HCT116 (cell line): ENCODE measurements at regions not wholly inside any gene's neighbourhood (a gene's known extent, or its start where the extent isn't known, plus 50 kb on each side); places are given as distances from the start of the nearest gene placed in this dataset.

Experiments used
- ATAC-seq: fragments of 200-7000 bp; cut with Tn5 transposase; 2 replicates; pipeline ENCODE4 v1.9.1; 2020; ENCODE audit warnings: mild to moderate bottlenecking, moderate library complexity
- BruUV-seq: library from RNA; stranded (reverse); fragments of 400-500 nt; replicated peaks from 2 replicates; lab custom pipeline; 2021; lab: Mats Ljungman, UMichigan
- CTCF ChIA-PET: fragments of 300-600 bp; sonication (Branson Sonifier 250); formaldehyde crosslinking; loops from one replicate; lab custom pipeline; 2021; ENCODE audit warnings: antibody characterized with exemption; lab: Charles Lee
- POLR2A ChIA-PET: fragments of 300-600, 350-600 bp; sonication (Branson Sonifier 250); formaldehyde crosslinking; loops from one replicate; lab custom pipeline; 2021; ENCODE audit warnings: antibody characterized with exemption; lab: Charles Lee
- RAD21 ChIA-PET, 2 experiments: fragments of 300-600 bp; sonication (Branson Sonifier 250); formaldehyde crosslinking; loops; one replicate each; lab custom pipeline; 2023; ENCODE audit warnings: low total read pairs in 2 of 2; ENCODE audit not compliant: uncharacterized antibody in 2 of 2, unreplicated experiment in 2 of 2, low non-redundant PET in 1 of 2; lab: Charles Lee
- DNase-seq: peaks from one replicate; pipeline ENCODE4 v3.0.0-alpha.2; 2010; ENCODE audit warnings: low read depth, low spot score
- H2AFZ ChIP-seq: fragments of 200-600 bp; shearing (Covaris generic), sonication (generic); 2 replicates; pipeline ENCODE4 v1.6.1; 2017; ENCODE audit warnings: low read depth, mixed run types, mixed read lengths, antibody characterized with exemption, low read length; ENCODE audit not compliant: poor library complexity, severe bottlenecking
- H3K27ac ChIP-seq: 2 replicates; pipeline ENCODE4 v1.5.1; 2012; ENCODE audit warnings: low read depth, low read length
- H3K27me3 ChIP-seq: fragments of 200-600 bp; sonication (generic); 2 replicates; pipeline ENCODE4 v1.6.1; 2016; ENCODE audit warnings: mixed run types, low read length, mixed read lengths; ENCODE audit not compliant: insufficient read depth
- H3K36me3 ChIP-seq, 2 experiments: fragments of 200-500 bp in 1 of 2; fragments of 200-600 bp in 1 of 2; sonication (Bioruptor generic) in 1 of 2; sonication (generic) in 1 of 2; 2 replicates each; pipeline versions ENCODE4 v1.5.1 to v1.6.1; 2014 to 2016; ENCODE audit warnings: low read length in 2 of 2, inconsistent platforms in 1 of 2, mixed read lengths in 1 of 2, mixed run types in 1 of 2; ENCODE audit not compliant: insufficient read depth in 2 of 2, control insufficient read depth in 1 of 2
- H3K4me1 ChIP-seq, 2 experiments: fragments of 200-600 bp in 1 of 2; sonication (generic) in 1 of 2; 2 replicates each; pipeline versions ENCODE4 v1.5.1 to v1.6.1; 2012 to 2017; ENCODE audit warnings: low read length in 2 of 2, inconsistent platforms in 1 of 2, mild to moderate bottlenecking in 1 of 2, mixed read lengths in 1 of 2, mixed run types in 1 of 2, moderate library complexity in 1 of 2; ENCODE audit not compliant: insufficient read depth in 2 of 2, control insufficient read depth in 1 of 2
- H3K4me2 ChIP-seq: fragments of 200-600 bp; sonication (generic); 2 replicates; pipeline ENCODE4 v1.6.1; 2017; ENCODE audit warnings: mixed run types, low read length, mixed read lengths
- H3K4me3 ChIP-seq, 2 experiments: fragments of 200-600 bp in 1 of 2; sonication (generic) in 1 of 2; replicated peaks in 1 of 2; 2 replicates each; pipeline ENCODE4 v1.5.1; 2011 to 2016; ENCODE audit warnings: low read length in 2 of 2, control low read depth in 1 of 2, low read depth in 1 of 2, mild to moderate bottlenecking in 1 of 2, mixed read lengths in 1 of 2, mixed run types in 1 of 2
- H3K79me2 ChIP-seq: fragments of 200-600 bp; sonication (generic); 2 replicates; pipeline ENCODE4 v1.6.1; 2017; ENCODE audit warnings: mild to moderate bottlenecking, mixed run types, low read length, moderate library complexity, mixed read lengths; ENCODE audit not compliant: insufficient read depth
- H3K9ac ChIP-seq: fragments of 200-600 bp; sonication (generic); 2 replicates; pipeline ENCODE4 v1.6.1; 2016; ENCODE audit warnings: low read length, mixed read lengths
- H3K9me2 ChIP-seq: fragments of 200-600 bp; sonication (generic), shearing (Covaris generic); 2 replicates; pipeline ENCODE4 v1.6.1; 2017; ENCODE audit warnings: mixed run types, mild to moderate bottlenecking, moderate library complexity; ENCODE audit not compliant: insufficient read depth
- H3K9me3 ChIP-seq, 2 experiments: fragments of 200-500 bp in 1 of 2; fragments of 200-600 bp in 1 of 2; sonication (Bioruptor generic) in 1 of 2; sonication (generic) in 1 of 2; 2 replicates each; pipeline ENCODE4 v1.6.1; 2014 to 2017; ENCODE audit warnings: low read length in 2 of 2, mixed read lengths in 2 of 2, inconsistent platforms in 1 of 2, low read depth in 1 of 2, mild to moderate bottlenecking in 1 of 2, mixed run types in 1 of 2, moderate library complexity in 1 of 2; ENCODE audit not compliant: control insufficient read depth in 1 of 2, insufficient read depth in 1 of 2
- H4K20me1 ChIP-seq: fragments of 200-600 bp; sonication (generic), shearing (Covaris generic); 2 replicates; pipeline ENCODE4 v1.6.1; 2017; ENCODE audit warnings: mixed run types, mild to moderate bottlenecking, moderate library complexity; ENCODE audit not compliant: insufficient read depth
- CBX3 ChIP-seq: IDR thresholded peaks from 2 replicates; pipeline ENCODE4 v1.6.1; 2012; ENCODE audit warnings: low read depth
- ELF1 ChIP-seq: IDR thresholded peaks from 2 replicates; pipeline ENCODE4 v1.6.1; 2012; ENCODE audit warnings: low read depth, borderline replicate concordance
- EZH2phosphoT487 ChIP-seq: fragments of 200-600 bp; IDR thresholded peaks from 2 replicates; pipeline ENCODE4 v1.6.1; 2018; ENCODE audit warnings: antibody characterized with exemption, borderline replicate concordance
- SIN3A ChIP-seq: IDR thresholded peaks from 2 replicates; pipeline ENCODE4 v1.6.1; 2012; ENCODE audit warnings: low read depth
- SP1 ChIP-seq: IDR thresholded peaks from 2 replicates; pipeline ENCODE4 v1.6.1; 2012; ENCODE audit warnings: low read depth
- SRF ChIP-seq: IDR thresholded peaks from 2 replicates; pipeline ENCODE4 v1.6.1; 2012; ENCODE audit warnings: low read depth
- YY1 ChIP-seq: IDR thresholded peaks from 2 replicates; pipeline ENCODE4 v1.6.1; 2011; ENCODE audit warnings: low read length, low read depth, moderate library complexity, mild to moderate bottlenecking; ENCODE audit not compliant: insufficient replicate concordance; ENCODE audit errors: extremely low read depth
- intact Hi-C: fragments of 100-400 bp; cut with micrococcal nuclease; formaldehyde crosslinking; loops from 2 replicates; pipeline ENCODE4 v1.10.0; 2022
- TF ChIP-seq, protein P1 (sequence below): IDR thresholded peaks from 2 replicates; pipeline ENCODE4 v1.6.1; 2011; ENCODE audit warnings: mild to moderate bottlenecking, low read length, moderate library complexity; ENCODE audit not compliant: insufficient replicate concordance; ENCODE audit errors: extremely low read depth
- TF ChIP-seq, protein P2 (sequence below): IDR thresholded peaks from 2 replicates; pipeline ENCODE4 v1.6.1; 2012

DNA sequence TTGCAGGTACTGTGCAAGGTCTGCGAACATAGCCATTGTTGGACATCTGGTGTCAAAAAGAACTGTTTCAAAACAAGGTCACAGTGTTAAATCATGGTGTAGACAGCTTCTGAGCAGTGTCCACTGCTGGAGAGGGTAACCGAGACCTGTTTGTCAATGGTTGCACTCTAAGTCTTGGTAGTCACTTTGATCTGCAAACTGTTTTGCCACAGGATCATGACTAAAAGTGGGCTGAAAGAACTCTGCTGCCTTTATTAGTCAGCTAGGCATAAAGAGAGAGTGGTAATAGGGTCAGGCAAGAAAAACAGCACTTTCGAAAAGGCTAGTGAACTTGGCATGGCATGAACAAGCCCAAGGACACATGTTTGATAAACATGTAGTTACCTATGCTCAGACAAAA lies 552.3 kb upstream of the CITED2 start:
- POLR2A ChIA-PET: no interaction called here

More for the DNA sequence above, 552.3 kb upstream of the CITED2 start:
- no peak overlapping the region for H3K4me2 ChIP-seq
- H4K20me1 ChIP-seq: no peaks in the 10 kb centered on the region
- H3K36me3 ChIP-seq: no peaks in the 10 kb centered on the region
- DNase-seq: no peak
- no peak overlapping the region for H2AFZ ChIP-seq
- H3K4me1 ChIP-seq: no peaks in the 10 kb centered on the region
- no peaks in the 10 kb centered on the region for H3K79me2 ChIP-seq
- BruUV-seq: no TSS peak
- H3K27me3 ChIP-seq: no peaks in the 10 kb centered on the region
- no peaks in the 10 kb centered on the region for H3K9me3 ChIP-seq
- no peak for ATAC-seq
- ChIA-PET CTCF (no interaction called here), RAD21 (no interaction called here)
- TF ChIP-seq, protein P1, sequence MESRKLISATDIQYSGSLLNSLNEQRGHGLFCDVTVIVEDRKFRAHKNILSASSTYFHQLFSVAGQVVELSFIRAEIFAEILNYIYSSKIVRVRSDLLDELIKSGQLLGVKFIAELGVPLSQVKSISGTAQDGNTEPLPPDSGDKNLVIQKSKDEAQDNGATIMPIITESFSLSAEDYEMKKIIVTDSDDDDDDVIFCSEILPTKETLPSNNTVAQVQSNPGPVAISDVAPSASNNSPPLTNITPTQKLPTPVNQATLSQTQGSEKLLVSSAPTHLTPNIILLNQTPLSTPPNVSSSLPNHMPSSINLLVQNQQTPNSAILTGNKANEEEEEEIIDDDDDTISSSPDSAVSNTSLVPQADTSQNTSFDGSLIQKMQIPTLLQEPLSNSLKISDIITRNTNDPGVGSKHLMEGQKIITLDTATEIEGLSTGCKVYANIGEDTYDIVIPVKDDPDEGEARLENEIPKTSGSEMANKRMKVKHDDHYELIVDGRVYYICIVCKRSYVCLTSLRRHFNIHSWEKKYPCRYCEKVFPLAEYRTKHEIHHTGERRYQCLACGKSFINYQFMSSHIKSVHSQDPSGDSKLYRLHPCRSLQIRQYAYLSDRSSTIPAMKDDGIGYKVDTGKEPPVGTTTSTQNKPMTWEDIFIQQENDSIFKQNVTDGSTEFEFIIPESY: no peak
- TF ChIP-seq, protein P2, sequence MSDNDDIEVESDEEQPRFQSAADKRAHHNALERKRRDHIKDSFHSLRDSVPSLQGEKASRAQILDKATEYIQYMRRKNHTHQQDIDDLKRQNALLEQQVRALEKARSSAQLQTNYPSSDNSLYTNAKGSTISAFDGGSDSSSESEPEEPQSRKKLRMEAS: no peak
- TF ChIP-seq EZH2phosphoT487: no peak
- TF ChIP-seq CBX3: no peak
- TF ChIP-seq ELF1: no peak
- TF ChIP-seq SIN3A: no peak
- TF ChIP-seq SRF: no peak
- no peak for TF ChIP-seq YY1
- TF ChIP-seq SP1: no peak
- intact Hi-C loops: loop anchor here (5.0 kb wide), 1 partner anchor 554 kb away; the partner anchor contains the start of gene CITED2
- no peaks in the 10 kb centered on the region for H3K9me2 ChIP-seq
- no peak overlapping the region for H3K27ac ChIP-seq
- H3K4me3 ChIP-seq: no peak overlapping the region
- no peak overlapping the region for H3K9ac ChIP-seq
